ENCODE measurements at regions not wholly inside any gene's neighbourhood (a gene's known extent, or its start where the extent isn't known, plus 50 kb on each side); places are given as distances from the start of the nearest gene placed in this dataset.
"Not testable (repeated sequence)": the region's sequence is repeated elsewhere in the genome, so short reads cannot be mapped to it uniquely, and the experiment has no call there.

DNA sequence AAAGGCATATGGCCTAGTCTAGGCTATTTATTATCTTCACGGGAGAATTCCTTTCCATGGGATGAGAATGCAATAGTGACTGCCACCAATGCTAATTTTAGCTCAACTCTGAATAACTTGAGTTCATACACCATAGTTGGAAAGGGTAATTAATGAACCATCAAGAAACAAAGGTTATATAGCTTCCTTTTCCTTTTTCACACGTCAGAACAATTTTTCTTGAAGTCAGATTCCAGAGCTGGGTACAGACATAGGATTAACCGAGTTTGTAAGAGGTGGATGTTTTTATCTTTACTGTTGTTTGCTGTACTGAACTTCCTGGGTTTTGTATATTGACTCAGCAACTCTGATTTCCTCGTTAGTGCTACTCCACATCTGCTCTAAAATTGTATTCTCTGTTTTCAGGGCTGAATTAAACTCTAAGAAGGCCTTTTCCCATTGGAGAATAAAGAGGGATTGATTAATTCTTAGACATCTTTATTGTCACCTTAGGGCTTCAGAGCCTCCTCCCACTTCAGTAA is 262.0 kb downstream of the NUF2 start:
- no peak for DNase-seq
- no peaks in the 10 kb centered on the region for H3K27me3 ChIP-seq (replicated peaks)
- in situ Hi-C loops (cut with HindIII; ENCODE audit: low pct_ligation_motif_present, low sequenced_read_pairs) = no loop called here
- H3K36me3 ChIP-seq (replicated peaks) = no peaks in the 10 kb centered on the region
- no peak overlapping the region for H3K4me3 ChIP-seq (ENCODE audit: low read depth, low read length)
- TF ChIP-seq, protein P1, sequence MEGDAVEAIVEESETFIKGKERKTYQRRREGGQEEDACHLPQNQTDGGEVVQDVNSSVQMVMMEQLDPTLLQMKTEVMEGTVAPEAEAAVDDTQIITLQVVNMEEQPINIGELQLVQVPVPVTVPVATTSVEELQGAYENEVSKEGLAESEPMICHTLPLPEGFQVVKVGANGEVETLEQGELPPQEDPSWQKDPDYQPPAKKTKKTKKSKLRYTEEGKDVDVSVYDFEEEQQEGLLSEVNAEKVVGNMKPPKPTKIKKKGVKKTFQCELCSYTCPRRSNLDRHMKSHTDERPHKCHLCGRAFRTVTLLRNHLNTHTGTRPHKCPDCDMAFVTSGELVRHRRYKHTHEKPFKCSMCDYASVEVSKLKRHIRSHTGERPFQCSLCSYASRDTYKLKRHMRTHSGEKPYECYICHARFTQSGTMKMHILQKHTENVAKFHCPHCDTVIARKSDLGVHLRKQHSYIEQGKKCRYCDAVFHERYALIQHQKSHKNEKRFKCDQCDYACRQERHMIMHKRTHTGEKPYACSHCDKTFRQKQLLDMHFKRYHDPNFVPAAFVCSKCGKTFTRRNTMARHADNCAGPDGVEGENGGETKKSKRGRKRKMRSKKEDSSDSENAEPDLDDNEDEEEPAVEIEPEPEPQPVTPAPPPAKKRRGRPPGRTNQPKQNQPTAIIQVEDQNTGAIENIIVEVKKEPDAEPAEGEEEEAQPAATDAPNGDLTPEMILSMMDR (IDR thresholded peaks at IDR 0.05; ENCODE audit: low read depth, low read length, missing control alignments) = no peak
- no peak overlapping the region for H3K27ac ChIP-seq

DNA sequence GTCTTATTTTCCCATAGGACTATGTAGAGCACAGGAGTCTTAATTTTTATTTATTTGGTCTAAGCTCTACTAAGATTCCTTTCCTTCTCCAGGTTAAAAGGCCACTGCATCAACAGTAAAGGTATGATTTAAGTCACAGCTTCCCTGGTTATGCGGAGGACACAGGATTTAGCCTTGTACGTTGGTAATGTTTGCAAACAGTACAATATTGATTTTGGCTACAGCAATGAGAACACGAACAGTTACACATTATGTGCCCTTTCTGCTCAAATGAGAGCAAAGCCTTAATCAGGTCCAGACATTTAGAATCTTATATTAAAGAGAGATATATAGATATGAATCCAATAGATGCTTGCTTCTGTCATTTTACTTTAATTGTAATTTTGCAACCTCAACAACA is 264.0 kb downstream of the NUF2 start:
- in situ Hi-C loops (cut with HindIII; ENCODE audit: low pct_ligation_motif_present, low sequenced_read_pairs) = no loop called here
- no peaks in the 10 kb centered on the region for H3K27me3 ChIP-seq (replicated peaks)
- no peak for DNase-seq
- TF ChIP-seq, protein P1 (IDR thresholded peaks at IDR 0.05; ENCODE audit: low read depth, low read length, missing control alignments) = no peak
- no peak overlapping the region for H3K4me3 ChIP-seq (ENCODE audit: low read depth, low read length)
- H3K36me3 ChIP-seq (replicated peaks) = no peaks in the 10 kb centered on the region
- H3K27ac ChIP-seq = no peak overlapping the region

DNA sequence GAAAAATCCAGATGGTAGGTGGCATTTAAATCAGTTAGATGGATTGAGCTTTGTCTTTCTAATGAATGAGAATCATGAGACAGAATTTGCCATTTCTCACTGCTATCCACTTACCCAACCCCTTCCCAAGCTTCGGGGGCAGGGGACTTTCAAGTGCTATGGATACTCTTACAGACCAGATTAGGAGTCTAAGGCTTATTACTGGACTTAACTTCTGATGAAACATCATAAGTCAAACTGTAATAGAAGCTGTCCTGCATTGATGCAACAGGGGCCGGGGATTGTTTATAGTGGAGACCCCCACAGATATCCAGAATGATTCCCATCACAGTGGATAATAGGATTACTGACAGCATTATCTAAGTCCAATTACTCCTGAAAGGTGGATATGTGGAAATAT is 267.0 kb downstream of the NUF2 start:
- Histone ChIP-seq H3K27me3 (replicated peaks) (no peaks in the 10 kb centered on the region), H3K27ac (no peak overlapping the region), H3K36me3 (replicated peaks) (no peaks in the 10 kb centered on the region), H3K4me3 (ENCODE audit: low read depth, low read length) (no peak overlapping the region)
- TF ChIP-seq, protein P1 (IDR thresholded peaks at IDR 0.05; ENCODE audit: low read depth, low read length, missing control alignments) = no peak
- DNase-seq = no peak
- in situ Hi-C loops (cut with HindIII; ENCODE audit: low pct_ligation_motif_present, low sequenced_read_pairs) = no loop called here

DNA sequence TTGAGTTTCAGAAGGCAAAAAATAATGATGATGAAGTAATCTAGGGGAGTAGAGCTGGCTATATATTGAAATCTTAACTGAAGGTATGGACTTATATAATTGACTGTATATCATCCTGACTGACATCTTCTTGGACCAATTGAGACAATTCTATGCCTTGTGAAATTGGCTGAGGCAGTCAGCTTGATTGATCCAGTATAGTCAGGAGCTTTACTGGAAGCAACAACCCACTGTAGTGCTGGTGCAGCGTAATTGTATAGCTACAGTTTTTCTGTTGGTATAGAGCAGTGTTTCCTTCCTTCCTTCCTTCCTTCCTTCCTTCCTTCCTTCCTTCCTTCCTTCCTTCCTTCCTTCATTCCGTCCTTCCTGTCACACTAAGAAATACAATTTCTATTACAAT is 268.0 kb downstream of the NUF2 start:
- no peak for DNase-seq
- TF ChIP-seq, protein P1 (IDR thresholded peaks at IDR 0.05; ENCODE audit: low read depth, low read length, missing control alignments) = no peak
- H3K36me3 ChIP-seq (replicated peaks) = no peaks in the 10 kb centered on the region
- in situ Hi-C loops (cut with HindIII; ENCODE audit: low pct_ligation_motif_present, low sequenced_read_pairs) = no loop called here
- H3K27me3 ChIP-seq (replicated peaks) = no peaks in the 10 kb centered on the region
- no peak overlapping the region for H3K27ac ChIP-seq
- no peak overlapping the region for H3K4me3 ChIP-seq (ENCODE audit: low read depth, low read length)

DNA sequence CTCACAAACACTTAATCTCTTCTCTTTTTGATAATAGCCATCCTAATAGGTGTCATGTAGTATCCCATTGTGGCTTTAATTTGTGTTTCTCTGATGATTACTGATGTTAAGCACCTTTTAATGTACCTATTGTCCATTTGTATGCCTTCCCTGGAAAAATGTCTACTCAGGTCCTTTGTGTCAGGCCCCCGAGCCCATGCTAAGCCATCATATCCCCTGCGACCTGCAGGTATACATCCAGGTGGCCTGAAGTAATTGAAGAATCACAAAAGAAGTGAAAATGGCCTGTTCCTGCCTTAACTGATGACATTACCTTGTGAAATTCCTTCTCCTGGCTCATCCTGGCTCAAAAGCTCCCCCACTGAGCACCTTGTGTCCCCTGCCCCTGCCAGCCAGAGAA is 269.4 kb downstream of the NUF2 start:
- H3K4me3 ChIP-seq (ENCODE audit: low read depth, low read length); in situ Hi-C loops (cut with HindIII; ENCODE audit: low pct_ligation_motif_present, low sequenced_read_pairs); H3K27me3 ChIP-seq (replicated peaks); DNase-seq; H3K36me3 ChIP-seq (replicated peaks); H3K27ac ChIP-seq: not testable (repeated sequence)

DNA sequence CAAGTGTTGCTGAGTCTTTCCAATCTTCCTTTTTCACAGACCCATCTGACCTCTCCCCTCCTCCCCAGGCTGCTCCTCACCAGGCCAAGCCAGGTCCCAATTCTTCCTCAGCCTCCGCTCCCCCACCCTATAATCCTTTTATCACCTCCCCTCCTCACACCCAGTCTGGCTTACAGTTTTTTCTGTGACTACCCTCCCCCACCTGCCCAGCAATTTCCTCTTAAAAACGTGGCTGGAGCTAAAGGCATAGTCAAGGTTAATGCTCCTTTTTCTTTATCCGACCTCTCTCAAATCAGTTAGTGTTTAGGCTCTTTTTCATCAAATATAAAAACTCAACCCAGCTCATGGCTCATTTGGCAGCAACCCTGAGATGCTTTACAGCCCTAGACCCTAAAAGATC is 270.9 kb downstream of the NUF2 start:
- H3K36me3 ChIP-seq (replicated peaks); DNase-seq; H3K27me3 ChIP-seq (replicated peaks); in situ Hi-C loops (cut with HindIII; ENCODE audit: low pct_ligation_motif_present, low sequenced_read_pairs); H3K4me3 ChIP-seq (ENCODE audit: low read depth, low read length); H3K27ac ChIP-seq: not testable (repeated sequence)

DNA sequence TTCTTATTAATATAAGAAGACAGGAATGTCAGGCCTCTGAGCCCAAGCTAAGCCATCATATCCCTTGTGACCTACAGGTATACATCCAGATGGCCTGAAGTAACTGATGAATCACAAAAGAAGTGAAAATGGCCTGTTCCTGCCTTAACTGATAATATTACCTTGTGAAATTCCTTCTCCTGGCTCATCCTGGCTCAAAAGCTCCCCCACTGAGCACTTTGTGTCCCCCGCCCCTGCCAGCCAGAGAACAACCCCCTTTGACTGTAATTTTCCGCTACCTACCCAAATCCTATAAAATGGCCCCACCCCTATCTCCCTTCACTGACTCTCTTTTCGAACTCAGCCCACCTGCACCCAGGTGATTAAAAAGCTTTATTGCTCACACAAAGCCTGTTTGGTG is 274.4 kb downstream of the NUF2 start:
- in situ Hi-C loops (cut with HindIII; ENCODE audit: low pct_ligation_motif_present, low sequenced_read_pairs); H3K36me3 ChIP-seq (replicated peaks); H3K27me3 ChIP-seq (replicated peaks): not testable (repeated sequence)

More for the DNA sequence above, 274.4 kb downstream of the NUF2 start:
- H3K27ac ChIP-seq; H3K4me3 ChIP-seq (ENCODE audit: low read depth, low read length); DNase-seq: not testable (repeated sequence)
